NCI-H2029 treated with DMSO at 0.1 percent for 48 hours (cell line): ENCODE measurements at regions not wholly inside any gene's neighbourhood (a gene's known extent, or its start where the extent isn't known, plus 50 kb on each side); places are given as distances from the start of the nearest gene placed in this dataset.
"Not testable (repeated sequence)": the region's sequence is repeated elsewhere in the genome, so short reads cannot be mapped to it uniquely, and the experiment has no call there.

Experiments used
- DNase-seq: peaks from one replicate; lab custom pipeline; 2025; lab: John Stamatoyannopoulos, UW

GRCh38 chr9:100813871-100814270, 214.7 kb upstream of the PLPPR1 start:
- no peak for DNase-seq

DNA sequence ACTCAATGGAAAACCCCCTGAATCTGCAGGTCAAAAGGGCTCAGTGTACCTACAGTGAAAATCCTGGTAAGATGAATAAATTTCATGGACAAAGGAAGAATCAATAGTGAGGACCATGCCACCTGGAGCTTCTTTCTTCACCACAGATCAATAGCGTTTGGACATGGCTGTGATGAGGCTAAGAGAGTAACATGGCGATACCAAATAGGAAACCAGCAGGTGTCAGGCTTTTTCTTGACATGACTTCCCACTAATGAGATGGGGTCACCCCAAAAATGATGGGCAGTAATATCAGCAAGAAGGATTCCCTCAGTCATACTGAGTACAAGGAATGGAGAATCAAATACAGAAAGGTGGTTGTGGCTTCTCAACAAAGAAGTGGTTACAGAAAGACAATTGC, 208.5 kb upstream of the PLPPR1 start:
- no peak for DNase-seq

DNA sequence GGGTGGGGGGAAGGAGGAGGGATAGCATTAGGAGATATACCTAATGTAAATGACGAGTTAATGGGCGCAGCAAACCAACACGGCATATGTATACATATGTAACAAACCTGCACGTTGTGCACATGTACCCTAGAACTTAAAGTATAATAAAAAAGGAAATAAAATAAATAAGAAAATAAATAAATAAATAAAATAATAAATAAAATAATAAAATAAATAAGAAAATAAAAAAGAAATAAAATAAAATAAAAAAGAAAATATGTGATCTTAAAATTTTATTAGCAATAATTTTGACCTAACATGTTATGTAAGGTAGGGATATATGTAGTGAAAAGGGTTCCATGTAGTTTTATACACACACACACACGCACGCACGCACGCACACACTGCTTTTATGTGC, 195.5 kb upstream of the PLPPR1 start:
- not testable (repeated sequence) for DNase-seq

- no peak for DNase-seq
Observed at GRCh38 chr9:100838857-100839256, 189.7 kb upstream of the PLPPR1 start.

GRCh38 chr9:100848726-100849125, 179.8 kb upstream of the PLPPR1 start:
- DNase-seq = no peak

DNA sequence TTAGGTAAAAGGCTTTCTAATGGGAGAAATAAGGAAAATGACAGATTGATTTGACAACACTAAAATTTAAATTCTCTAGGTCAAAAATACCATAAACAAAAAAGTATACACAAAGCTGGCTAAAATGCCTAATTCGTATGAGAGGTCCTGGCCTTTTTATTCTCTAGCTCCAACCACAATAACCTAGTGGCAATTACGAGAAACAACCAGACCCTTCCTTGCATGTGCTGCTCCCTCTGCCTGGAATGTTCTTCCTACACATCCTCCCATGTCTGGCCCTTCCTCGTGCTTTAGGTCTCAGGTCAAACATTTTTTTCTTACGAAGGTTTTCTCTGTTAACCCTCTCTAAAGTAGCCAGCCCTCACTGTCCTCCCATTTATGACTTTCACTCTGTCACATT, 176.4 kb upstream of the PLPPR1 start:
- no peak for DNase-seq

GRCh38 chr9:100856238-100856637, 172.3 kb upstream of the PLPPR1 start:
- peak; percentile 14 for DNase-seq

GRCh38 chr9:100865111-100865510, 163.4 kb upstream of the PLPPR1 start:
- no peak for DNase-seq

DNA sequence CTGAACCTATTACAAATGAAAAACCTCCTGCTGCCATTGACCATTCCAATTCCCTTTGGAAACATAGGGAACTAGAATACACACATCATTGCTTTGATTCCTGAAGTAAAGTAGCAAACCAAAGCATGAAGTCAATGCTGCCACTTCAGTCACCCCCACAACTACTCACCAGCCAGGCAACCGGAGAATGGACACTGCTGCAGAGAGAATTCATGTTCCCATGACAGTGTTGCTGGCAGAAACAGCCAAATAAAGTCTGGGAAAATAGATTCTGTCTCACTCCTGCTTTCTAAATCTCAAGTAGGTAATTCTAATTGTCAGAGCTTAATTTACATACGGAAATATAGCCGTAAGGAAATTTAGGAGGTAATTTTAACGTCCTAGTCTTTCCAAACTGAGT, 162.9 kb upstream of the PLPPR1 start:
- no peak for DNase-seq

- no peak for DNase-seq
Observed at GRCh38 chr9:100869326-100869725, 159.2 kb upstream of the PLPPR1 start.

DNA sequence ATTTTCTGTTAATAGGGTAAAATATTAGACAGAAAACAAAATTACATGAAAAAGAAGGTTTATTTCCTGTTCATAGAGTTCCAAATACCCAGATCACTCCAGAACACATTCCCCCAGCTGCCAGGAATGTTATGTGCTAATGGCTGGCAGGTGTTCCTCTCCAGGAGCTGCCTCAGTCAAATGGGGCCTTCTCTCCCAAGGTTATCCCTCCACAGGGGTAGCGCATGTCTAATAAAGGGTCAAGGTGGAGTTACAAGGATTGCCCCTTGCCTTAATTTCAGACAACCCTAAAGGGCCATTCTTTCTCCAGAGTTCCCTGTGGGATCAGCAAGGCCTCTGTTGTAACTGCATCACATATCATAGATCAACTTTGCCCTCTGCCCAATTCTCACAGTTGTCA, 148.6 kb upstream of the PLPPR1 start:
- DNase-seq = no peak

- no peak for DNase-seq
Observed at GRCh38 chr9:100880284-100880683, 148.2 kb upstream of the PLPPR1 start.

DNA sequence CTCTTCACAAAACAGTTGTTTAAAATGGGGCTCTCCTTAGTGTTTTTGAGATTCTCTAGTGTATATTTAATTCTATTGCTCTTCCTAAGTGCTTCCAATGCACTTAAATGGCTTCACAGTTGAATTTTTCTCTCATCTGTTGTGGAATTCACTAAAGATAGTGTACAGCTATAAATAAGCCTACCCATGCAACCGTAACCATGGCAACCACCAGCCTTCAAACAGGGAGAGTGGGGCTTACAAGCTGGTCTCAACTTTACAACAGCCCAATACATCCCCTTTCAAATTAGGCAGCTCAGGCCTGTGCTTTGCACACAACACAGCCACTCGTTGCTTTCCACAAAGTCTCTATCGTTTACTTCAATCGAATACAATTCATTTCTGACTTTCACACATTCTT, 144.0 kb upstream of the PLPPR1 start:
- no peak for DNase-seq

DNA sequence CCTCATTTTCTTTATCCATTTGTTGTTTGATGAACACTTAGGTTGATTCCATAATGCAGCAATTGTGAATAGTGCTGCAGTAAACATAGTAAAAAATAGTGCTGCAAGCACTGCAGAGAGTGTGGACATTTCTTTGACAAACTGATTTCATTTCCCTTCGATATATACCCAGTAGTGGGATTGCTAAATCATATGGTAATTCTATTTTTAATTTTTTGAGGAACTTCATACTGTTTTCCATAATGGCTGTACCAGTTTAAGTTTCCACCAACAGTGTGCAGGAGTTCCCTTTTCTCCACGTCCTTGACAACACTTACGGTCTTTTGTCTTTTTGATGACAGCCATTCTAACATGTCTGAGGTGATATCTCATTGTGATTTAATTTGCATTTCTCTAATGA, 138.2 kb upstream of the PLPPR1 start:
- DNase-seq = no peak

- peak; percentile 85 for DNase-seq
Observed at GRCh38 chr9:100911273-100911672, 117.3 kb upstream of the PLPPR1 start.

GRCh38 chr9:100913257-100913656, 115.3 kb upstream of the PLPPR1 start:
- DNase-seq = no peak

DNA sequence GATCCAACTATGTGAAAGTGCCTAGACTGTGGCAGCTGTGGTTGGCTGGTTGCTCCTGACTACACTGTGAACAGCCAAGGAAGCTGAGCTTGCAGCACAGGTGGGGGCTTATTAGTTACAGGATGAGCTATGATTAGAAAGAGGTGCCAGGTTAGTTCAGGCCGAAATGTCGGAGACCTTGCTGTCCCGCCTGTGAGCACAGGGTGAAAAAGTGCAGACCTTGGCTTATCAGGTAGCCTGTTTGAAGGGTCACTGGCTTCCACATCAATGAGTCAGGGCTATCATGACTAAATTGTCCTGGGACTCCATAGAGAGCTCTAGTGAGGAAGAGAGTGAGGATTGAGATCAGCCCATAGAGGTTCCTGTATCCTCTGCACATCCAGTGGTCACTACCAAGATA, 114.3 kb upstream of the PLPPR1 start:
- no peak for DNase-seq

- DNase-seq = no peak
Observed at GRCh38 chr9:100919506-100919905, 109.0 kb upstream of the PLPPR1 start.

DNA sequence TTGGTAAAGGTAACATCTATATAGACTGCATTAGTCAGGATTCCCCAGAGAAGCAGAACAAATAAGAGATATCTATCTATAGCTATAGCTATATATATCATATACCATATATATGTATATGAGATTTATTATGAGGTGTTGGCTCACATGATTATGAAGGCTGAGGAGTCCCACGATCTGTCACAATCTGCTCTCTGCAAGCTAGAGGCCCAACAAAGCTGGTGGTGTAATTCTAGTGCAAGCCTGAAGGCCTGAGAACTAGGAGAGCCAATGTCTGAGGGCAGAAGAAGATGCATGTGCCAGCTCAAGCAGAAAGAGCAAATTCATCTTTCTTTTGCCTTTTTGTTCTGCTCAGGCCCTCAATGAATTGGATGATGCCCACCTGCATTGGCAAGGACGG, 102.2 kb upstream of the PLPPR1 start:
- DNase-seq = no peak

- no peak for DNase-seq
Observed at GRCh38 chr9:100927763-100928162, 100.8 kb upstream of the PLPPR1 start.

DNA sequence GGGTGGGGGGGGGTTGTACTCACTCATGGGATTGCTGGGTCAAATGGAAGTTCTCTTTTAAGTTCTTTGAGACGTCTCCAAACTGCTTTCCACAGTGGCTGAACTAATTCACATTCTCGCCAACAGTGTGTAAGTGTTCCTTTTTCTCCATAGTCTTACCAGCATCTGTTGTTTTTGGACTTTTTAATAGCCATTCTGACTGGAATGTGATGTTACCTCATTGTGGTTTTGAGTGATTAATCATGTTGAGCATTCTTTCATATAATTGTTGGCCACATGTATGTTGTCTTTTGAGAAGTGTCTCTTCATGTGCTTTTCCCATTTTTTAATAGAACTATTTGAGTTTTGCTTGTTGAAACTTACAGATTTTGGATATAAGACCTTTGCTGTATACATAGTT, 94.9 kb upstream of the PLPPR1 start:
- no peak for DNase-seq

GRCh38 chr9:100937382-100937781, 91.1 kb upstream of the PLPPR1 start:
- no peak for DNase-seq

DNA sequence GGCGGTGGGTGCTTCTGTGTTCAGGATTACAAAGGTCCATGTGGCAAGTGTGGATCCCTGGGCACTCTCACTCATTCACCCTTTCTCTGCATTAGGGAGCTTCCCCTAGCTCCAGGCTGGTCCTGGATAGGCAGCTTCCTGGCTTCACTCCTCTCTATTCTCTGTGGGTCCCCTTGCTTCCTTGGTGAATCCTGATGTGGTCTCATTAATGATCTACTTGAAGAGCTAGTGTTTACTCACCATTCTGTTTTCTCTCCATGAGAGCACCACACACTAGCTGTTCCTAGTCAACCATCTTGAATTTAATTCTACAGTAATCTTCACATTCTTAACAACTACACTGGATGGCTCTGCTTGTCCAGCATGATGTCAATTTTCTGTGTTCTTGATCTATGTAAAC, 90.0 kb upstream of the PLPPR1 start:
- DNase-seq = no peak

GRCh38 chr9:100939636-100940035, 88.9 kb upstream of the PLPPR1 start:
- no peak for DNase-seq

DNA sequence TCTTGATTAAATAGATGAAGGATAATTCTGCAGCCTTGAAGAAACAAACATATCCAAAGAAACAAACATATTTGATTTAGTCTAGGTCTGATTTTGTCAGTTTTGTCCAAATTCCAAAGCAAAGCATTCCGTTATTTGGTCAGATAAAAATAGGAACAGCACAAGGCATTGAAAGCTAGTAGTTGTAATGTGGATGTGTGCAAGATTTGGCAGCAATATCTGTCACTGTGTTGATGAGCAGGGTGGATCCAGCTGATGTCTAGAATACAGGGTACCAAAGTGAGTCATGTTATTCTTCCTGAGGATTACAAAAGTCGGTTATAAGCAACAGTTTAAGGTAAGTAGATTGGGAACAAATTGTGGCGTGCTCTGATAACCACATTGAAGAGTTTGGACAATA, 69.3 kb upstream of the PLPPR1 start:
- DNase-seq = no peak
